AG04450 (cell line): ENCODE measurements at regions not wholly inside any gene's neighbourhood (a gene's known extent, or its start where the extent isn't known, plus 50 kb on each side); places are given as distances from the start of the nearest gene placed in this dataset.
A peak's percentile ranks its signal among the peaks of the same experiment; 100 is the strongest.
"Not testable (repeated sequence)": the region's sequence is repeated elsewhere in the genome, so short reads cannot be mapped to it uniquely, and the experiment has no call there.

Source experiments
- CTCF ChIA-PET: fragments of 300-600, 350-600 bp; formaldehyde crosslinking; extraction: SDS; loops from one replicate; lab custom pipeline; 2022; ENCODE audit warnings: antibody characterized with exemption, inconsistent platforms; lab: Charles Lee
- POLR2A ChIA-PET: fragments of 350-600 bp; formaldehyde crosslinking; extraction: SDS; loops from one replicate; lab custom pipeline; 2021; ENCODE audit warnings: antibody characterized with exemption, inconsistent platforms; lab: Yijun Ruan, JAX
- DNase-seq: peaks from one replicate; pipeline ENCODE4 v3.0.0-alpha.2; 2011; ENCODE audit warnings: low read depth, low spot score
- H3K27ac ChIP-seq: one replicate; pipeline ENCODE4 v1.5.1; 2012; ENCODE audit warnings: low read depth, low read length, control low read depth
- H3K27me3 ChIP-seq: one replicate; pipeline ENCODE4 v1.6.0; 2012; ENCODE audit warnings: low read length; ENCODE audit not compliant: control insufficient read depth, insufficient read depth
- H3K4me3 ChIP-seq: 2 replicates; pipeline ENCODE4 v1.5.1; 2011; ENCODE audit warnings: mild to moderate bottlenecking, low read depth, low read length, control low read depth
- H3K9me3 ChIP-seq: 2 replicates; pipeline ENCODE4 v1.5.1; 2012; ENCODE audit warnings: low read length; ENCODE audit not compliant: control insufficient read depth, insufficient read depth
- TF ChIP-seq, protein P1 (sequence below): IDR thresholded peaks from 2 replicates; pipeline ENCODE4 v1.5.1; 2011; ENCODE audit warnings: low read depth, low read length, control low read depth, inconsistent platforms

DNA sequence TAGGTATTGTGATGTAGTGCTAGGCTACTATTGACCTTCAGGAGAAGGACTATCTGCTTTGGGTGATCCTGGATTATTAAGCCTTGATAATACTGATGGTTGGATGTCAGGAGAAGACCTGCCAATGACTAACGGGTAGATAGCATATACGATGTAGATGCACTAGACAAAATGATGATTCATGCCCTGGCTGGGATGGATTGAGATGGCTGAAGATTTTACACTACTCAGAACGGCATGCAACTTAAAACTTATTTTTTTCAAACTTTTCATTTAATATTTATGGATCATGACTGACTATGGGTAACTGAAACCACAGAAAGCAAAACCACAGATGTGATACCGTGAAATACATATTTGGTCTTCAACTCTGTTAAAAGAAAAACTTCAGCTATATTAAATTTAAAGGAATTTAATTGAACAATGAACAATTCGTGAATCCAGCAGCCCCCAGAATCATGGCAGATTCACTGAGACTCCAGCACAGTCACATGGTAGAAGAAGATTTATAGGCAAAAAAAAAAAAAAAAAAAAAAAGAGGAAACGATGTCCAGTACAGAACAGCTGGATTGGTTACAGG lies 124.6 kb upstream of the CDK13 start:
- TF ChIP-seq, protein P1, sequence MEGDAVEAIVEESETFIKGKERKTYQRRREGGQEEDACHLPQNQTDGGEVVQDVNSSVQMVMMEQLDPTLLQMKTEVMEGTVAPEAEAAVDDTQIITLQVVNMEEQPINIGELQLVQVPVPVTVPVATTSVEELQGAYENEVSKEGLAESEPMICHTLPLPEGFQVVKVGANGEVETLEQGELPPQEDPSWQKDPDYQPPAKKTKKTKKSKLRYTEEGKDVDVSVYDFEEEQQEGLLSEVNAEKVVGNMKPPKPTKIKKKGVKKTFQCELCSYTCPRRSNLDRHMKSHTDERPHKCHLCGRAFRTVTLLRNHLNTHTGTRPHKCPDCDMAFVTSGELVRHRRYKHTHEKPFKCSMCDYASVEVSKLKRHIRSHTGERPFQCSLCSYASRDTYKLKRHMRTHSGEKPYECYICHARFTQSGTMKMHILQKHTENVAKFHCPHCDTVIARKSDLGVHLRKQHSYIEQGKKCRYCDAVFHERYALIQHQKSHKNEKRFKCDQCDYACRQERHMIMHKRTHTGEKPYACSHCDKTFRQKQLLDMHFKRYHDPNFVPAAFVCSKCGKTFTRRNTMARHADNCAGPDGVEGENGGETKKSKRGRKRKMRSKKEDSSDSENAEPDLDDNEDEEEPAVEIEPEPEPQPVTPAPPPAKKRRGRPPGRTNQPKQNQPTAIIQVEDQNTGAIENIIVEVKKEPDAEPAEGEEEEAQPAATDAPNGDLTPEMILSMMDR, result no peak
- H3K27me3 ChIP-seq, result peaks cover 17% of the 10 kb centered on the region
- no peak for DNase-seq
- no peak overlapping the region for H3K4me3 ChIP-seq
- ChIA-PET POLR2A (interaction anchor here (0.6 kb wide), 1 partner anchor 259 kb away, joined by 5 read pairs; no protein-coding TSS in a partner anchor), CTCF (interaction anchor here (0.5 kb wide), 1 partner anchor 88 kb away, joined by 3 read pairs; no protein-coding TSS in a partner anchor)
- H3K27ac ChIP-seq, result no peak overlapping the region
- H3K9me3 ChIP-seq, result no peaks in the 10 kb centered on the region; the same call in 1 of the 2 replicates

DNA sequence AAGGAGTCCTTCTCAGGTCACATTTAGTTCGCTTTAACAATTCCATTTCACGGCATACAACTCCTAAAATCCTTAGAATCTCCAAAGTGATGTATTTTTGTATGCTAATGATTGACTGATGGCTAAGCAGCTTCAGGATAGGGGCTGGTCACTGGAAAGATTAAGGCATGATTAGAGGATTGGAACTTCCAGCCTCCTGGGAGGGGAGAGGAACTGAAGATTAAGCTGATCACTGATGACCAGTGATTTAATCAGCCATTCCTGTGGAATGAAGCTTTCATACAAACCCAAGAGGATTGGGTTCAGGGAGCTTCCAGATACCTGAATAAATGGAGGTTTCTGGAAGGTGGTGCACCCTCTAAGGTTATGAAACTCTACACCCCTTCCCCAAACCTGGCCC lies 123.9 kb upstream of the CDK13 start:
- DNase-seq, result no peak
- Histone ChIP-seq H3K4me3 (no peak overlapping the region), H3K9me3 (no peaks in the 10 kb centered on the region; the same call in 1 of the 2 replicates), H3K27ac (no peak overlapping the region), H3K27me3 (peaks cover 15% of the 10 kb centered on the region)
- ChIA-PET POLR2A (interaction anchor here (0.6 kb wide), 1 partner anchor 260 kb away, joined by 5 read pairs; no protein-coding TSS in a partner anchor), CTCF (no interaction called here)
- TF ChIP-seq, protein P1, result no peak

GRCh38 chr7:39827571-39827970 lies 122.5 kb upstream of the CDK13 start:
- ChIA-PET CTCF (no interaction called here), POLR2A (no interaction called here)
- Histone ChIP-seq H3K27ac (no peak overlapping the region), H3K9me3 (no peaks in the 10 kb centered on the region; the same call in 1 of the 2 replicates), H3K4me3 (no peak overlapping the region), H3K27me3 (peaks cover 18% of the 10 kb centered on the region)
- no peak for DNase-seq
- TF ChIP-seq, protein P1, result no peak

DNA sequence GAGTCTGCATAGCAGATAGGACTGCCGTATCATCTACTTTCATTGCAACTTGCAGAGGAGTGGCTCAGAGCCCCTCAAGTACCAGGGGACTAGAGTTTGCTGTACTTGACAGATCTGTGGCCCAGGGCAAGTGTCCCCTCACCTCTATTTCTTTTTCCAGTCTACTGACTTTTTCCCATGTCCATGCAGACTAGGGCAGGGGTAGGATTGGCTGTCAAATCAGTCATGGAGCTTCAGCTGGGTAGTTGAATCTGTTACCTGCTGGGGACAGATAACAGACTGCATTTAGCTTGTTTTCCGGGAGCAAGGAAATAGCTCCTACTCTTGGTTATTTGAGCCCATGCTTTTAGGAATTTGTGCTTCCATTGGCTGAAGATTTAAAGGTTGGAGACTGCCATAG lies 121.0 kb upstream of the CDK13 start:
- Histone ChIP-seq H3K27ac (no peak overlapping the region), H3K4me3 (no peak overlapping the region), H3K9me3 (no peaks in the 10 kb centered on the region; the same call in 1 of the 2 replicates), H3K27me3 (peaks cover 26% of the 10 kb centered on the region)
- POLR2A ChIA-PET, result no interaction called here
- DNase-seq, result no peak
- TF ChIP-seq, protein P1, result no peak
- CTCF ChIA-PET, result no interaction called here

- no peak overlapping the region for H3K4me3 ChIP-seq
- POLR2A ChIA-PET, result no interaction called here
- CTCF ChIA-PET, result interaction anchor here (0.6 to 1.6 kb wide), 5 partner anchors 64 to 303 kb away, joined by 4 to 5 read pairs (median 5); no protein-coding TSS in a partner anchor
These were observed 117.5 kb upstream of the CDK13 start for GRCh38 chr7:39832519-39833085.

DNA sequence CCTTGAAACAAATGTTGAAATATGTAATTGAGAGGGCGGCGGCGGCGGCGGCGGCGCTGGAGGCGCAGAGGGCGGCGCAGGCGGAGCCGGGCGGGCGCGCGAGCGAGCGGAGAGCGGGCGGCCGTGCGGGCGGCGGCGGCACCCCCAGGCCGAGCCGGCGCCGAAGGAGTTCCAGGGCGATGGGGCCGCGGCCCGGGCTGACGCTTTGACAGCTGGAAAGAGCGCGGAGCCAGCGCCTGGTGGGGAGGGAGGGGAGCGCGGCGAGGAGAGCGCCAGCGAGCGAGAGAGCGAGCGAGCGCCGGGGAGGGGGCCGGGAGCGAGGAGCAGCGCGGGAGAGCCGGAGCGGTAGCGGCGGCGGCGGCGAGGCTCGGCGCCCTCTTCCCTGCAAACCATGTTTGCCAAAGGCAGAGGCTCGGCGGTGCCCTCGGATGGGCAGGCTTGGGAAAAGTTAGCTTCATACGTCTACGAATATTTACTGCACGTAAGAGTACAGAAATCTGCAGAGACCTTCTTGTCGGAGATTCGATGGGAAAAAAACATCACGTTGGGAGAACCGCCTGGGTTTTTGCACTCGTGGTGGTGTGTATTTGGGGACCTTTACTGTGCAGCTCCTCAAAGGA lies 116.8 kb upstream of the CDK13 start:
- Histone ChIP-seq H3K4me3 (peak overlapping the region; percentile 47), H3K27me3 (peaks cover 32% of the 10 kb centered on the region)
- POLR2A ChIA-PET, H3K27ac ChIP-seq, H3K9me3 ChIP-seq, DNase-seq: not testable (repeated sequence)
- CTCF ChIA-PET, result interaction anchor here (1.6 kb wide), 1 partner anchor 253 kb away, joined by 5 read pairs; no protein-coding TSS in a partner anchor

More at GRCh38 chr7:39832519-39833085, 117.5 kb upstream of the CDK13 start:
- H3K9me3 ChIP-seq, result no peaks in the 10 kb centered on the region; the same call in 1 of the 2 replicates
- TF ChIP-seq, protein P1, result no peak
- H3K27ac ChIP-seq, result no peak overlapping the region
- DNase-seq, result no peak
- H3K27me3 ChIP-seq, result peaks cover 30% of the 10 kb centered on the region
